Thoracic aorta (tissue), 2 donors: ENCODE measurements at regions not wholly inside any gene's neighbourhood (a gene's known extent, or its start where the extent isn't known, plus 50 kb on each side); places are given as distances from the start of the nearest gene placed in this dataset.
"Not testable (repeated sequence)": the region's sequence is repeated elsewhere in the genome, so short reads cannot be mapped to it uniquely, and the experiment has no call there.

Experiments
- ATAC-seq: fragments of 150-250 bp; one replicate; pipeline ENCODE4 v1.8.0; 2017; ENCODE audit warnings: low read depth; ENCODE audit not compliant: insufficient number of reproducible peaks, low FRiP score
- DNase-seq: peaks from one replicate; pipeline ENCODE4 v3.0.0-alpha.2; 2020; ENCODE audit warnings: low spot score
- H3K27ac ChIP-seq, 2 donors: fragments of 200-600 bp; sonication (generic); 1 replicate in 1 of 2; 2 replicates in 1 of 2; pipeline ENCODE4 v1.5.1; 2016; ENCODE audit warnings: mild to moderate bottlenecking in 2 of 2, moderate library complexity in 2 of 2
- H3K27me3 ChIP-seq: fragments of 200-600 bp; sonication (generic); replicated peaks from 2 replicates; pipeline ENCODE4 v1.6.0; 2016; ENCODE audit warnings: mild to moderate bottlenecking; ENCODE audit not compliant: insufficient read depth
- H3K36me3 ChIP-seq: fragments of 200-600 bp; sonication (generic); one replicate; pipeline ENCODE4 v1.5.1; 2016
- H3K4me1 ChIP-seq, 2 donors: fragments of 200-600 bp; sonication (generic); 1 replicate in 1 of 2; 2 replicates in 1 of 2; pipeline versions ENCODE4 v1.5.1 to v1.6.0; 2016; ENCODE audit warnings: low read depth in 2 of 2, mild to moderate bottlenecking in 1 of 2; ENCODE audit not compliant: control insufficient read depth in 1 of 2
- H3K4me3 ChIP-seq: fragments of 200-600 bp; sonication (generic); 2 replicates; pipeline ENCODE4 v1.5.1; 2016; ENCODE audit warnings: mild to moderate bottlenecking
- H3K9me3 ChIP-seq: fragments of 200-600 bp; sonication (generic); 2 replicates; pipeline ENCODE4 v1.5.1; 2016
- TF ChIP-seq, protein P1 (sequence below): fragments of 200-600 bp; sonication (generic); IDR thresholded peaks from one replicate; pipeline ENCODE4 v1.5.1; 2019; ENCODE audit warnings: antibody characterized with exemption

DNA sequence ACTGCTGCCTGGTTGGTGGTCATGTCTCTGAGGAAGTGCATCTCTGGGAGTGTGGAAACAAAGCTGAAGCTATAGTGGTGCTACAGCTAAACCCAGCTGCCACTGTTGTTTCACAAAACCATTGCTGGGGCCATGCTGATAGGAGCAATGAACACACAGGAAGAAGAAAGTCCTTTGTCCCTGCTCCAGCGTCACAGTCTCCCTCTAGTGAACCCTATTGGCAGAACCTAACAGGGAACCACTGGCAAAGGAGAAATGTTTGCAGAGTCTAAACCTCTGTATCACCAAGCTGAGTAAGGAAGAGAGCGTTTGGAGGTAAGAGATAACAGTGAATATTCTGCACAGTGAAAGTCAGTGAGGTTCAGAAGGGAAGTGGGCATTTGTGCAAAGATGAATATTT is 244.0 kb downstream of the YTHDC2 start:
- ATAC-seq (no peak), DNase-seq (no peak)
- Histone ChIP-seq H3K27me3 (no peaks in the 10 kb centered on the region), H3K4me1 (no peaks in the 10 kb centered on the region), H3K9me3 (no peaks in the 10 kb centered on the region), H3K36me3 (no peaks in the 10 kb centered on the region), H3K27ac (no peak overlapping the region), H3K4me3 (no peak overlapping the region)
- TF ChIP-seq, protein P1, sequence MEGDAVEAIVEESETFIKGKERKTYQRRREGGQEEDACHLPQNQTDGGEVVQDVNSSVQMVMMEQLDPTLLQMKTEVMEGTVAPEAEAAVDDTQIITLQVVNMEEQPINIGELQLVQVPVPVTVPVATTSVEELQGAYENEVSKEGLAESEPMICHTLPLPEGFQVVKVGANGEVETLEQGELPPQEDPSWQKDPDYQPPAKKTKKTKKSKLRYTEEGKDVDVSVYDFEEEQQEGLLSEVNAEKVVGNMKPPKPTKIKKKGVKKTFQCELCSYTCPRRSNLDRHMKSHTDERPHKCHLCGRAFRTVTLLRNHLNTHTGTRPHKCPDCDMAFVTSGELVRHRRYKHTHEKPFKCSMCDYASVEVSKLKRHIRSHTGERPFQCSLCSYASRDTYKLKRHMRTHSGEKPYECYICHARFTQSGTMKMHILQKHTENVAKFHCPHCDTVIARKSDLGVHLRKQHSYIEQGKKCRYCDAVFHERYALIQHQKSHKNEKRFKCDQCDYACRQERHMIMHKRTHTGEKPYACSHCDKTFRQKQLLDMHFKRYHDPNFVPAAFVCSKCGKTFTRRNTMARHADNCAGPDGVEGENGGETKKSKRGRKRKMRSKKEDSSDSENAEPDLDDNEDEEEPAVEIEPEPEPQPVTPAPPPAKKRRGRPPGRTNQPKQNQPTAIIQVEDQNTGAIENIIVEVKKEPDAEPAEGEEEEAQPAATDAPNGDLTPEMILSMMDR = no peak

DNA sequence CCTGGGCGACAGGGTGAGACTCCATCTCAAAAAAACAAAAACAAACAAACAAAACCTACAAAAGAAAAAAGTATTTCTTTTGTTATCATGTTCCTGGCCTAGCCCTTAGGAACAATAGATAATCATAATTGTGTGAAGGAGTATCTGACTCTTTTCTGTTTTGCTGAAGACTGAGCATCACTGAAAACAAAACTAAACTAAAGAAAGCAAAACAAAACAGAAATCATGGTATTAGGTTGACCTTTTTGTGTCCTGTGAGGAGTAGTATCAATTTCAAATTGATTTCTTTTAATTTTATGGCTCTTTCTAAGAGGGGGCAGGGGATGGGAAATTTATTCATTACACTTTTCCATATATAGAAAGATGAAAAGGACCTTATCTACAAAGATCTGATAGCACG is 246.0 kb downstream of the YTHDC2 start:
- Histone ChIP-seq H3K27ac (no peak overlapping the region), H3K27me3 (no peaks in the 10 kb centered on the region), H3K4me3 (no peak overlapping the region), H3K9me3 (no peaks in the 10 kb centered on the region), H3K36me3 (no peaks in the 10 kb centered on the region), H3K4me1 (no peaks in the 10 kb centered on the region)
- ATAC-seq (no peak), DNase-seq (no peak)
- TF ChIP-seq, protein P1 = no peak

DNA sequence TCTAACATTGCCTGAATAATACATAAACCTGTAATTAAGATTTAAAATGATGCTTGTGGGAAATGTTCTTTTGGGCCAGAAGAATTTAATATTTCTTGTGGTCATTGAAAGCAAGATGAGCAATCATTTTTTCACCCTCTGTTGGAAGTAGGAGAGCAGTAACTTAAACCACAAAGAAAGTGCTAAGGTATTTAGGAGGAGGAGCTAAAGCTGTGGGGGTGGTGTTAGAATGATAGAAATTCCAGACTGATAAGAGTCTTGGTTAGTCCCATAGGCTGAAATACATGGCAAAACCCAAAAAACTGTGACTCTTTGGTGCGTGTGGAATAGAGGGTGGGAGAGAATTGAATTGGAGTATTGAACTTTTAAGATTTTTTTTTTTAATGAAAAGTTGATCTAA is 247.0 kb downstream of the YTHDC2 start:
- no peaks in the 10 kb centered on the region for H3K9me3 ChIP-seq
- no peak overlapping the region for H3K4me3 ChIP-seq
- no peaks in the 10 kb centered on the region for H3K36me3 ChIP-seq
- TF ChIP-seq, protein P1 = no peak
- ATAC-seq (no peak), DNase-seq (no peak)
- no peak overlapping the region for H3K27ac ChIP-seq
- H3K4me1 ChIP-seq = no peaks in the 10 kb centered on the region
- H3K27me3 ChIP-seq = no peaks in the 10 kb centered on the region

DNA sequence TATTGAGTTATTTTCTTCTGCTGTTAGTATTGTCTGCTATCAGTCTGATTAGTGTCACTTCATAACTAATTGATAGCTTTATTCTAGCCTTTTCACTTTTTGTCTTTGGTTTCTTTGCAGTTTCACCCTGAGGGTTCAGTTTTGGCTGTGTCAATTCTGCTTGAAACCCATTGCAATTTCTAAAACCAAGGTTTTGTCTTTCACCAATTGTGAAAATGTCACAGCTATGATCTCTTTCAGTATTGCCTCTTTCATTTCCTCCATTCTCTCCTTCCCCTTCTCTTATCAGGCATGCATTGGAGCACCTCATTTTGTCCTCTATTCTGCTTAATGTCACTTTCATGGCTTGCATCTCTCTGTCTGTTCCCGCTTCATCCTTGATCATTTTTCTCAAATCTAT is 248.1 kb downstream of the YTHDC2 start:
- ATAC-seq (no peak), DNase-seq (no peak)
- Histone ChIP-seq H3K4me3 (no peak overlapping the region), H3K27me3 (no peaks in the 10 kb centered on the region), H3K27ac (no peak overlapping the region), H3K4me1 (no peaks in the 10 kb centered on the region), H3K36me3 (no peaks in the 10 kb centered on the region), H3K9me3 (no peaks in the 10 kb centered on the region)
- TF ChIP-seq, protein P1 = no peak

DNA sequence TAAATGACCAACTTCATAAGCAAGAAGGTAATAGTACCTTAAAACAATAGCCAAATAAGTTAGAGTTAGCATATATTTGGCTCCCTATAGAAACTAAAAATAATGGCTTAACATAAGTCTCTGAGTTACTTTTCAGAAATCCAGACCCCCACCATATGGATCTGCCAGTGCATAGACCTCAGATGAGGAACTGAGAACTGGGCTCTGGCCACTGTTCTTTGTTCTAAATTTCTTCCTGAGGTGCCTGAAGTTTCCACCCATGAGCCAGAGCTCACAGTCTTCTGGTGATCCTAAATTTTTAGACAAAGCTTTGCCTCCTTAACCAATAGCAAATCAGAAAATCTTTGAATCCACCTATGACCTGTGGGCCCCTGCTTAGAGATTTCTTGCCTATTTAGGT is 250.9 kb downstream of the YTHDC2 start:
- Histone ChIP-seq H3K27me3 (no peaks in the 10 kb centered on the region), H3K27ac (no peak overlapping the region), H3K9me3 (peaks cover 9% of the 10 kb centered on the region), H3K4me3 (no peak overlapping the region), H3K4me1 (no peaks in the 10 kb centered on the region), H3K36me3 (no peaks in the 10 kb centered on the region)
- ATAC-seq (no peak), DNase-seq (no peak)
- TF ChIP-seq, protein P1 = no peak

DNA sequence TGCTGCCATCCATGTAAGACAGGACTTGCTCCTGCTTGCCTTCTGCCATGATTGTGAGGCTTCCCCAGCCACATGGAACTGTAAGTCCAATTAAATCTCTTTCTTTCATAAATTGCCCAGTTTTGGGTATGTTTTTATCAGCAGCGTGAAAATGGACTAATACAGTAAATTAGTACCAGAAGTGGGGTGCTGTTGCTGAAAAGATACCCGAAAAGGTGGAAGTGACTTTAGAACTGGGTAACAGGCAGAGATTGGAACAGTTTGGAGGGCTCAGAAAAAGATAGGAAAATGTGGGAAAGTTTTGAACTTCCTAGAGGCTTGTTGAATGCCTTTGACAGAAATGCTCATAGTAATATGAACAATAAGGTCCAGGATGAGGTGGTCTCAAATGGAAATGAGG is 253.3 kb downstream of the YTHDC2 start:
- not testable (repeated sequence) for H3K36me3 ChIP-seq, DNase-seq, H3K9me3 ChIP-seq, ATAC-seq, H3K4me3 ChIP-seq, H3K27ac ChIP-seq, H3K4me1 ChIP-seq, H3K27me3 ChIP-seq
